H1 (cell line): ENCODE measurements at regions not wholly inside any gene's neighbourhood (a gene's known extent, or its start where the extent isn't known, plus 50 kb on each side); places are given as distances from the start of the nearest gene placed in this dataset.

Experiments
- CTCF ChIA-PET: fragments of 300-600 bp; sonication (Branson Sonifier 250); formaldehyde crosslinking; loops from one replicate; lab custom pipeline; 2021; ENCODE audit not compliant: partially characterized antibody; lab: Charles Lee
- POLR2A ChIA-PET: fragments of 300-600 bp; sonication (Branson Sonifier 250); formaldehyde crosslinking; loops from one replicate; lab custom pipeline; 2021; ENCODE audit warnings: inconsistent platforms; ENCODE audit not compliant: partially characterized antibody; lab: Charles Lee
- DNase-seq, 2 experiments: peaks; one replicate each; pipeline versions ENCODE4 v3.0.0 to v3.0.0-alpha.2; 2010 to 2022; ENCODE audit warnings: low spot score in 2 of 2, low read depth in 1 of 2, mixed read lengths in 1 of 2
- FAIRE-seq: peaks from 2 replicates; lab custom pipeline; 2011; peaks lifted over from hg19 to GRCh38; lab: Jason Lieb, UNC
- H2AFZ ChIP-seq: 2 replicates; pipeline ENCODE4 v1.8.1; 2012; ENCODE audit warnings: low read length, inconsistent platforms
- H2AK5ac ChIP-seq: 2 replicates; pipeline ENCODE4 v1.6.1; 2013; ENCODE audit warnings: low read depth, low read length
- H2BK120ac ChIP-seq: replicated peaks from 2 replicates; pipeline ENCODE3; 2013; ENCODE audit warnings: low read depth, low read length, inconsistent platforms
- H2BK12ac ChIP-seq: 2 replicates; pipeline ENCODE4 v1.6.1; 2013; ENCODE audit warnings: low read depth, low read length
- H2BK15ac ChIP-seq: 2 replicates; pipeline ENCODE4 v1.6.1; 2013; ENCODE audit warnings: low read length
- H2BK20ac ChIP-seq: 2 replicates; pipeline ENCODE4 v1.6.1; 2013; ENCODE audit warnings: low read length
- H2BK5ac ChIP-seq: 2 replicates; pipeline ENCODE4 v1.6.1; 2013; ENCODE audit warnings: low read depth, low read length
- H3K14ac ChIP-seq: 2 replicates; pipeline ENCODE4 v1.6.1; 2013; ENCODE audit warnings: inconsistent platforms; ENCODE audit not compliant: insufficient read length
- H3K18ac ChIP-seq: 2 replicates; pipeline ENCODE4 v1.6.1; 2013; ENCODE audit warnings: low read length; ENCODE audit errors: extremely low read depth
- H3K23ac ChIP-seq: 2 replicates; pipeline ENCODE4 v1.6.1; 2013; ENCODE audit warnings: inconsistent platforms; ENCODE audit not compliant: insufficient read length
- H3K23me2 ChIP-seq: 2 replicates; pipeline ENCODE4 v1.6.1; 2013; ENCODE audit warnings: low read depth, low read length
- H3K27ac ChIP-seq: 2 replicates; pipeline ENCODE4 v1.6.1; 2011; ENCODE audit warnings: low read depth, low read length, inconsistent platforms
- H3K27me3 ChIP-seq, 4 experiments: replicated peaks in 1 of 4; 1 replicate in 1 of 4; 2 replicates in 3 of 4; pipeline versions ENCODE4 v1.6.1 to v1.8.1; 2011 to 2013; ENCODE audit warnings: low read length in 3 of 4, mild to moderate bottlenecking in 3 of 4, inconsistent platforms in 2 of 4, mixed read lengths in 2 of 4, moderate library complexity in 1 of 4; ENCODE audit not compliant: control insufficient read depth in 3 of 4, insufficient read depth in 3 of 4; ENCODE audit errors: extremely low read depth in 1 of 4
- H3K36me3 ChIP-seq, 4 experiments: 2 replicates each; pipeline versions ENCODE4 v1.6.1 to v1.8.1; 2011 to 2013; ENCODE audit warnings: mild to moderate bottlenecking in 4 of 4, low read length in 3 of 4, moderate library complexity in 2 of 4, control low read depth in 1 of 4, inconsistent platforms in 1 of 4; ENCODE audit not compliant: insufficient read depth in 4 of 4, control insufficient read depth in 2 of 4
- H3K4ac ChIP-seq: replicated peaks from 2 replicates; pipeline ENCODE3; 2013; ENCODE audit warnings: low read length, low read depth, mixed read lengths, inconsistent platforms; ENCODE audit not compliant: insufficient read length
- H3K4me1 ChIP-seq, 4 experiments: replicated peaks in 1 of 4; 1 replicate in 1 of 4; 2 replicates in 3 of 4; pipeline versions ENCODE4 v1.6.1 to v1.8.1; 2011 to 2013; ENCODE audit warnings: low read length in 3 of 4, inconsistent platforms in 2 of 4, mixed read lengths in 1 of 4; ENCODE audit not compliant: insufficient read depth in 4 of 4, control insufficient read depth in 3 of 4
- H3K4me2 ChIP-seq, 2 experiments: 2 replicates each; pipeline versions ENCODE4 v1.6.1 to v1.8.1; 2011 to 2013; ENCODE audit warnings: low read depth in 2 of 2, low read length in 2 of 2, control low read depth in 1 of 2, inconsistent platforms in 1 of 2, mild to moderate bottlenecking in 1 of 2; ENCODE audit not compliant: insufficient read depth in 1 of 2
- H3K4me3 ChIP-seq, 4 experiments: fragments of 200-600, 300-600 bp in 1 of 4; sonication (generic), shearing (Covaris generic), sonication (Bioruptor Twin) in 1 of 4; 2 replicates each; pipeline versions ENCODE4 v1.5.1 to v1.8.1; 2011 to 2016; ENCODE audit warnings: low read length in 4 of 4, low read depth in 3 of 4, control low read depth in 2 of 4, inconsistent platforms in 2 of 4, mild to moderate bottlenecking in 2 of 4, mixed read lengths in 1 of 4, moderate library complexity in 1 of 4; ENCODE audit not compliant: insufficient read depth in 2 of 4; ENCODE audit errors: extremely low read depth in 1 of 4
- H3K56ac ChIP-seq: replicated peaks from 2 replicates; pipeline ENCODE3; 2013; ENCODE audit warnings: low read depth, mild to moderate bottlenecking, mixed read lengths, low read length, inconsistent platforms; ENCODE audit not compliant: insufficient read length
- H3K79me1 ChIP-seq: 2 replicates; pipeline ENCODE4 v1.6.1; 2013; ENCODE audit warnings: low read depth, low read length, control low read depth
- H3K79me2 ChIP-seq, 2 experiments: 2 replicates each; pipeline versions ENCODE4 v1.6.1 to v1.8.1; 2012 to 2013; ENCODE audit warnings: low read length in 2 of 2, mild to moderate bottlenecking in 2 of 2, inconsistent platforms in 1 of 2; ENCODE audit not compliant: insufficient read depth in 2 of 2, control insufficient read depth in 1 of 2
- H3K9ac ChIP-seq, 4 experiments: replicated peaks in 1 of 4; 1 replicate in 1 of 4; 2 replicates in 3 of 4; pipeline versions ENCODE4 v1.6.1 to v1.8.1; 2011 to 2013; ENCODE audit warnings: low read depth in 3 of 4, low read length in 3 of 4, control low read depth in 2 of 4, mild to moderate bottlenecking in 2 of 4, moderate library complexity in 2 of 4, inconsistent platforms in 1 of 4; ENCODE audit errors: extremely low read depth in 1 of 4
- H3K9me3 ChIP-seq, 2 experiments: 2 replicates each; pipeline versions ENCODE4 v1.6.1 to v1.8.1; 2012 to 2013; ENCODE audit warnings: mild to moderate bottlenecking in 2 of 2, moderate library complexity in 2 of 2, control low read depth in 1 of 2, inconsistent platforms in 1 of 2, low read depth in 1 of 2, low read length in 1 of 2, mixed read lengths in 1 of 2; ENCODE audit not compliant: insufficient read depth in 2 of 2
- H4K20me1 ChIP-seq, 2 experiments: replicated peaks in 1 of 2; 2 replicates each; pipeline versions ENCODE3 to v1.8.1; 2011 to 2013; ENCODE audit warnings: inconsistent platforms in 2 of 2, low read length in 2 of 2, mild to moderate bottlenecking in 1 of 2; ENCODE audit not compliant: insufficient read depth in 2 of 2, control insufficient read depth in 1 of 2
- H4K5ac ChIP-seq: 2 replicates; pipeline ENCODE4 v1.6.1; 2013; ENCODE audit warnings: low read length, low read depth, mixed read lengths, inconsistent platforms; ENCODE audit not compliant: insufficient read length
- H4K8ac ChIP-seq: 2 replicates; pipeline ENCODE4 v1.8.0; 2013; ENCODE audit warnings: mild to moderate bottlenecking, moderate library complexity, low read length, inconsistent platforms; ENCODE audit not compliant: insufficient read depth; ENCODE audit errors: extremely low read depth
- H4K91ac ChIP-seq: replicated peaks from 2 replicates; pipeline ENCODE3; 2013; ENCODE audit warnings: low read length, mixed read lengths, inconsistent platforms; ENCODE audit not compliant: insufficient read length
- EP300 ChIP-seq, 2 experiments: IDR thresholded peaks; 1 replicate in 1 of 2; 2 replicates in 1 of 2; pipeline ENCODE4 v1.6.1; 2011 to 2012; ENCODE audit warnings: low read depth in 2 of 2, low read length in 2 of 2, mild to moderate bottlenecking in 2 of 2, borderline replicate concordance in 1 of 2, inconsistent platforms in 1 of 2, moderate library complexity in 1 of 2
- JUND ChIP-seq: IDR thresholded peaks from 2 replicates; pipeline ENCODE4 v1.6.1; 2011; ENCODE audit warnings: mild to moderate bottlenecking, improper control_type of control experiment, low read length
- KDM4A ChIP-seq: IDR thresholded peaks from one replicate; pipeline ENCODE4 v1.7.1; 2012; ENCODE audit warnings: low read depth, mild to moderate bottlenecking, moderate library complexity, low read length, inconsistent platforms; ENCODE audit not compliant: severe bottlenecking
- NRF1 ChIP-seq: IDR thresholded peaks from 2 replicates; pipeline ENCODE4 v1.6.1; 2011; ENCODE audit warnings: mild to moderate bottlenecking, low read depth, low read length, improper control_type of control experiment
- RAD21 ChIP-seq, 2 experiments: IDR thresholded peaks in 1 of 2; conservative IDR thresholded peaks in 1 of 2; 2 replicates each; pipeline ENCODE4 v1.6.1; 2011; ENCODE audit warnings: low read depth in 2 of 2, low read length in 2 of 2, improper control_type of control experiment in 1 of 2, inconsistent platforms in 1 of 2, mild to moderate bottlenecking in 1 of 2, moderate library complexity in 1 of 2
- RBBP5 ChIP-seq: IDR thresholded peaks from 2 replicates; pipeline ENCODE4 v1.7.1; 2012; ENCODE audit warnings: low read depth, mild to moderate bottlenecking, inconsistent platforms, low read length, moderate library complexity, borderline replicate concordance
- RFX5 ChIP-seq: IDR thresholded peaks from 2 replicates; pipeline ENCODE4 v1.6.1; 2011; ENCODE audit warnings: low read depth, low read length, improper control_type of control experiment, borderline replicate concordance
- SRF ChIP-seq: IDR thresholded peaks from 2 replicates; pipeline ENCODE4 v1.6.1; 2011; ENCODE audit warnings: mild to moderate bottlenecking, low read depth, low read length, moderate library complexity
- WGBS, 2 experiments: shearing (Covaris generic) in 1 of 2; methylation state at CpG; one replicate each; pipeline versions ENCODE4 v1.1.6 to v1.1.7; 2013 to 2015; ENCODE audit warnings: low lambda C conversion rate in 2 of 2, mixed read lengths in 2 of 2, inconsistent platforms in 1 of 2, low coverage in 1 of 2, missing lambda C conversion rate in 1 of 2; ENCODE audit not compliant: insufficient replicate concordance in 2 of 2, insufficient coverage in 1 of 2, insufficient read length in 1 of 2; ENCODE audit errors: extremely low coverage in 1 of 2, missing lambda C conversion rate in 1 of 2; 5-methylcytosine and 5-hydroxymethylcytosine counted together
- TF ChIP-seq, protein P1 (sequence below): IDR thresholded peaks from 2 replicates; pipeline ENCODE4 v1.6.1; 2011; ENCODE audit warnings: low read depth, mild to moderate bottlenecking, low read length; ENCODE audit not compliant: insufficient read depth

DNA sequence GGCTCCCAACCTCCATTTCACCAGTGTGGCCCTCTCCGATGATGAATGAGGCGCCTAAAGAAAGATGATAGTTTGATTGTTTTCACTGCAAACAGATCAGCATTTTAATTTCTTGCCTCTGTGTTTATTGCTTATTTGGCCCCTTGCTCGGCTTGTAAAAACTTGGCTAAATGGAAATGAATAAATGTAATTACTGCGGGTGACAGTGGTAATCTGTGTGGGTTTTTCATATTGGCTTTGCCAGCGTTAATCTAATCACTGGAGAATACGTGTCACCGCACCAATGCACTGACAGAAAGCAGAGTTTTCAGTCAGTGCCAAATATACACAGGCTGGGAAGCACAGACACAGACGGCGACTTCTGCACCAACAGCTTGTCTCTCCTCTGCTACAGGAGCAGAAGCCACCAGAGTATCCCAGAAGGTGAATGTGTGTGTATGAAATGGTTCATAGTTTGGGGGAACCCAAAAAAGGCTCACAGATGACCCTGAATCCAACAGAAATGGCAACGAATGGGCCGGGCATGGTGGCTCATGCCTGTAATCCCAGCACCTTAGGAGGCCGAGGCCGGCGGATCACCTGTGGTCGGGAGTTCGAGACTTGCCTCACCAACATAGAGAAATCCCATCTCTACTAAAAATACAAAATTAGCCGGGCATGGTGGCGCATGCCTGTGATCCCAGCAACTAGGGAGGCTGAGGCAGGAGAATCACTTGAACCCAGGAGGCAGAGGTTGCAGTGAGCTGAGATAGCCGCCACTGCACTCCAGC is 534.0 kb downstream of the PKHD1 start:
- Histone ChIP-seq H3K56ac (no peak overlapping the region), H3K4me3 (no peak overlapping the region), H2BK12ac (no peak overlapping the region), H3K9ac (no peak overlapping the region), H3K23ac (no peak overlapping the region), H3K4me1 (peaks cover 0 to 2% (median 0%) of the 10 kb centered on the region in 4 experiments; a peak in 1 of 7 replicates), H4K91ac (no peak overlapping the region), H3K36me3 (no peaks in the 10 kb centered on the region), H2AK5ac (no peak overlapping the region), H3K18ac (no peak overlapping the region), H2BK20ac (no peak overlapping the region), H4K20me1 (no peaks in the 10 kb centered on the region), H3K9me3 (no peaks in the 10 kb centered on the region; a peak in 1 of 4 replicates), H3K4ac (no peak overlapping the region), H3K4me2 (no peak overlapping the region), H3K23me2 (no peaks in the 10 kb centered on the region), H3K27ac (no peak overlapping the region), H2AFZ (no peak overlapping the region), H3K79me1 (no peaks in the 10 kb centered on the region), H3K14ac (no peak overlapping the region), H4K5ac (no peak overlapping the region), H2BK15ac (no peak overlapping the region), H2BK120ac (no peak overlapping the region), H3K79me2 (no peaks in the 10 kb centered on the region), H4K8ac (no peak overlapping the region; the same call in 1 of the 2 replicates), H2BK5ac (no peak overlapping the region), H3K27me3 (no peaks in the 10 kb centered on the region)
- FAIRE-seq = no peak
- DNase-seq = no peak
- WGBS, 2 experiments = 93% methylated on average over 17 of the region's 19 CpGs; no CpG with 5 or more reads in 1 of the 2 experiments
- POLR2A ChIA-PET = no interaction called here
- CTCF ChIA-PET = interaction anchor here (0.6 to 1.3 kb wide), 4 partner anchors 14 to 496 kb away, joined by 3 to 5 read pairs (median 4); no protein-coding TSS in a partner anchor
- no peak for TF ChIP-seq NRF1
- TF ChIP-seq SRF = no peak
- no peak for TF ChIP-seq KDM4A
- TF ChIP-seq, protein P1, sequence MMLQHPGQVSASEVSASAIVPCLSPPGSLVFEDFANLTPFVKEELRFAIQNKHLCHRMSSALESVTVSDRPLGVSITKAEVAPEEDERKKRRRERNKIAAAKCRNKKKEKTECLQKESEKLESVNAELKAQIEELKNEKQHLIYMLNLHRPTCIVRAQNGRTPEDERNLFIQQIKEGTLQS = no peak
- no peak for TF ChIP-seq JUND
- no peak for TF ChIP-seq EP300 (IDR thresholded peaks at IDR 0.05; ENCODE audit: borderline replicate concordance in 1 of 2, low read depth in 2 of 2, low read length in 2 of 2)
- no peak for TF ChIP-seq RBBP5
- no peak for TF ChIP-seq RFX5
- no peak for TF ChIP-seq RAD21 (IDR thresholded peaks at IDR 0.05 in 1 of 2, conservative IDR thresholded peaks at IDR 0.05 in 1 of 2; ENCODE audit: low read depth in 2 of 2, low read length in 2 of 2)
